ENCODE measurements at regions not wholly inside any gene's neighbourhood (a gene's known extent, or its start where the extent isn't known, plus 50 kb on each side); places are given as distances from the start of the nearest gene placed in this dataset.

DNA sequence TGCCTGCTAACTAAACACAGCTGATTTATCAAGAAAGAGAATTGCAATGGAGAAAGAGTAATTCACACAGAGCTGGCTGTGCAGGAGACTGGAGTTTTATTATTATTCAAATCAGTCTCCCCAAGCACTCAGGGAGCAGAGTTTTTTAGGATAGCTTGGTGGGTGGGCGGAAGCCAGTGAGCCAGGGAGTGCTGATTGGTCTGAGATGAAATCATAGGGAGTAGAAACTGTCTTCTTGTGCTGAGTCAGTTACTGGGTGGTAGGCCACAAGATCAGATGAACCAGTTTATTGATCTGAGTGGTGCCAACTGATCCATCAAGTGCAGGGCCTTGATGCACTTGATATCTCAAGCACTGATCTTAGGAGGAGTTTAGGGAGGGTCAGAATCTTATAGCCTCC, 891.9 kb upstream of the CADM2 start:
- no peak for DNase-seq (ENCODE audit: low spot score)

GRCh38 chr3:84073664-84074063, 885.1 kb upstream of the CADM2 start:
- no peak for DNase-seq (ENCODE audit: low spot score)

DNA sequence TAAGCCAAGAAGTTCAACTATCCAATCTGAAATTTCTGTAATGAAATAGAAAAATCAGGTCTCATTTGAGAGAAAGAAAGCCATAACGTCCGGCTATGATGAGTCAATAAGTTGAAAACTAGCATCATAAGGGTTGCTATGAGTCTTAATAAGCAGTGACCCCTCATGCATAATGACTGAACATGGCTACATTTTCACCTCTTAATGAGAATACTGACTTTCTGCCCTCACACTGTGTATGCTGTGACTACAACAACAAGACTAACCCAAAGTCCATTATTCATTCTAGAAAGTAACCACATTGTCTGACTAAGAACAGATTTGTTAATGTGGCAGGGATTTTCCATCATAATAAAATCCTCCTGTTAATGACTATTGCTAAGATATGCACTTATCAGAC, 884.0 kb upstream of the CADM2 start:
- peak; percentile 28 for DNase-seq (ENCODE audit: low spot score)

DNA sequence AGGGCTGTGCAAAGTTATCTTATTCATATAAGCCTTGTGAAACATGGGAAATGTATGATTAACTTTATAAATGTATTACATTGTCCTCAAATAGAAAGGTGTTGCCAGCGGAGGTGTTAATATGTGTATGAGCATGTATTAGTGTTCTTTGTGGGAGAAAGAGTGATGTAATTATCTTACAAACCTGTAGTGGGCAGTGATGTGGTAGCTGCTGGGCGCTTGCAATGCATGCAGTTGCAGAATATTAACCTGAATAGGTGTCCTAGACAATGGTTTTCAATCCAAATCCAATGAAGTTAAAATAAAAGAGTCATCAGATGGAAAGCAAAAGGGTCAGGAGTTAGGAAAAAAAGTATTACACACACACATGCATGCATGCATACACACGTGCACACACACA, 881.3 kb upstream of the CADM2 start:
- peak; percentile 10 for DNase-seq (ENCODE audit: low spot score)

DNA sequence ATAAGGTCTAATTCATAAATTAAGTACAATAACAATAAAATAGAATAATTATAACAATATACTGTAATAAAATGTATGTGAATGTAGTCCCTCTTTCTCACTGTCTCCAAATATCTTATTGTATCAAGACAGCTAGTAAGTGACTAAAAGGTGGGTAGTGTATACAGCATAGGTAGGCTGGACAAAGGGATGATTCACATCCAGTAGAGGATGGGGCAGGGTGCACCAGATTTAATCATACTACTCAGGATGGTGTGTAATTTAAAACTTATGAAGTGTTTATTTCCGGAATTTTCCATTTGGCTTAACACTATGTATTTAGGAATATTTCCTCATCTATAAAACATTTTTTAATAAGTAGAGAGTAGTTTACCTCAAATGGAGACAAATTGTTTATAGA, 876.1 kb upstream of the CADM2 start:
- DNase-seq (ENCODE audit: low spot score): no peak

- DNase-seq (ENCODE audit: low spot score): no peak
These were observed 865.9 kb upstream of the CADM2 start for GRCh38 chr3:84092907-84093306.

DNA sequence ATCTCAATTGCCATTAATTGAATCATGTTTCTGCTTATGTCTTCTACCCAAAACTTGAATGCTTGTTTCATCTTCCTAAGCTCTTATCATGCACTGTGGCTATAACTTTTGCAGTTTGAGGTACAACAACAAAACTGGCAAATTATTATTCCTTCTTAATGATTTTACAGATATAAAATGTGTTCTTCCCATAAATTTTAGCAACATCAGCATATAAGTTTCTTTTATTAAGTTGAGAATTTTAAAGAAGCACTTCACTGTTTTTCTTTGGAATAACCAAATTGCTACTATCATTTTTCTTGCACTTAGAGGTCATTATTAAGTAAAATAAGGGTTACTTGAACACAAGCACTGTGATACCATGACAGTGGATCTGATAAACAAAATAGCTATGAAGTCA, 862.6 kb upstream of the CADM2 start:
- no peak for DNase-seq (ENCODE audit: low spot score)

DNA sequence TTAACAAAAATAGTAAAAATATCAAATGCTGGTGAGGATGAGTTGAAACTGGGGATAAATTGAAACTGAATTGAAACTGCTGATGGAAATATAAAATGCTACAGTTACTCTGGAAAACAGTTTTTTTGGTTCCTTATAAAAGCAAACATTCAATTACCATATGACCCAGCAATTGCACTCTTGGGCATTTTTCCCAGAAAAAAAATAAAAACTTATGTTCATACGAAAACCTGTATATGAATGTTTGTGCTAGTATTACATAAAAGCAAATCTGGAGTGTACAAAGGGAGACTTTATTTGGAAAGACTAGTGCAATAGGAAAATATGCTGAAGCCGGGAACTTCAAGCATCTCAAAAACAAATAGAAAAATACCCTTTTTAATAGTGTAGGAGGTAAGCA, 857.9 kb upstream of the CADM2 start:
- DNase-seq (ENCODE audit: low spot score): no peak

GRCh38 chr3:84108442-84108971, 850.3 kb upstream of the CADM2 start:
- peak; percentile 86 for DNase-seq (ENCODE audit: low spot score)

DNA sequence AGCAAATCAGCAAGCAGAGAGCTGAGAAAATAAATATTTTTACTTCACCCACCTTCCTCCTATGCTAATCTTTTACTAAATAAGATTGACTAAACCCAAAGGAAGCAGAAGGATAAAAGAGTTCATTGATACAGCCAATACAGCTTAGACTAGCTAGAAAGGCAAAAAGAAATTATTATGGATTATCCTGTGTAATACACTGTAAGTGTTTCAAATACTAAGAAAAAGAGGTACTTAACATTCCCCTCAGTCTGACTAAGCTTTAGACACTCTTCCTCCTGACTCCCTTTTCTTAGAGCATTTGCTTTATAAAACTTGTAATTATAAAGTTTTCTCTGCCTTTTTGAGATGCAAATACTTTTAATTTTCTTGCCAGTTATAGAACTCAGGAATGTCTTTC, 848.9 kb upstream of the CADM2 start:
- no peak for DNase-seq (ENCODE audit: low spot score)

DNA sequence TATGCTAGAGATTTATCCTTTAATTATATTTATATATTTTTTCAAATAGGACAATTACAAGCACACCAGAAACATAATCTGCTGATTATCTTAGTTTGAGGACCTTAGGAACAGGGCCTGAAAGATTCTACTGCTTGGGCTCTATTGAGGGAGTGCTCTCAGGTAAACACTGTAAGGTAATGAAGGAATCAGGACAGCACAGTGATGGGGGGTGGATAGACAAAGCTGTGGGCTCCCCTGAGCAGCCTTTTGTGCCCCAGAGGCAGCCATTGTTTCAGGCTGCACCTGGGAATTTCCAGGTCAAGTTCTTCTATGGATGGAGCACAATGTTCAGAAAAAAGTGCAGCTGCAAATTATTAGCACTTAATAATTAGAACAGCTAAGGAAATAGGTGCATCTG, 848.0 kb upstream of the CADM2 start:
- no peak for DNase-seq (ENCODE audit: low spot score)

- DNase-seq (ENCODE audit: low spot score): no peak
These were observed 833.5 kb upstream of the CADM2 start for GRCh38 chr3:84125201-84125721.

DNA sequence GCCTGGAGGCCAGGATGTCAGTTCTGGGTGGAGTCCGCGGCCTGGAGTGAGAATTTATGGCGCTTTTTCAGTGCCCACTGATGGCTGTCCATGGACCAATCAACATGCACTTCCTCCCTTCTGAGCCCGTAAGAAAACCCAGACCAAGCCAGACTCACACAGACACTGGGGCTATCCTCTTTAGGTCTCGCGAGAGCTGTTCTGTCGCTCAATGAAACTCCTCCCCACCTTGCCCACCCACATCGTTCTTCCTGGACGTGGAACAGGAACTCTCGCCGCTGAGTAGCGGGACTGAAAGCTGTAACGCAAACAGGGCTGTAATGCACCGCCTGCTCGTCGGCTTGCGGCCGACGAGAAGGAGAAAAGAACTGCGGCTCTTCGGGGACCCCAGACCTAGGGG, 833.0 kb upstream of the CADM2 start:
- DNase-seq (ENCODE audit: low spot score): peak; percentile 18

- DNase-seq (ENCODE audit: low spot score): no peak
These were observed 832.6 kb upstream of the CADM2 start for GRCh38 chr3:84126160-84126559.

- no peak for DNase-seq (ENCODE audit: low spot score)
These were observed 830.8 kb upstream of the CADM2 start for GRCh38 chr3:84128024-84128423.

GRCh38 chr3:84136425-84136824, 822.4 kb upstream of the CADM2 start:
- peak; percentile 11 for DNase-seq (ENCODE audit: low spot score)

DNA sequence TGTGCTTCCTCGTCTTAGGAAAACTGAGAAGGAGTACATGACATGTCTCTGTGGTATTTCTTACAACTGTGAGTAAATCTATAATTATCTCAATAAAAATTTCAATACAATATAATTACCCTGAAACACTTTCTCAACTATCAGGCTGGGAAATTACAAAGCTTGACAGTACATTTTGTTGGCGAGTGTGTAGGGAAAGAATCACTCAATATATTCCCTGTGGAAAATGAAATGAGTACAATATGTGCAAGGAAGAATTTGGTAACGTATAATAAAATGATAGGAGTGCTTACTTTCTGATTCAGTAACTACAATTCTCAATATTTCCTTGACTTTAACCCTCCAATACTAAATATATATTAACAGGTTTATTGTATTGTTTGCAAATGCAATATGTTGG, 818.2 kb upstream of the CADM2 start:
- DNase-seq (ENCODE audit: low spot score): no peak

DNA sequence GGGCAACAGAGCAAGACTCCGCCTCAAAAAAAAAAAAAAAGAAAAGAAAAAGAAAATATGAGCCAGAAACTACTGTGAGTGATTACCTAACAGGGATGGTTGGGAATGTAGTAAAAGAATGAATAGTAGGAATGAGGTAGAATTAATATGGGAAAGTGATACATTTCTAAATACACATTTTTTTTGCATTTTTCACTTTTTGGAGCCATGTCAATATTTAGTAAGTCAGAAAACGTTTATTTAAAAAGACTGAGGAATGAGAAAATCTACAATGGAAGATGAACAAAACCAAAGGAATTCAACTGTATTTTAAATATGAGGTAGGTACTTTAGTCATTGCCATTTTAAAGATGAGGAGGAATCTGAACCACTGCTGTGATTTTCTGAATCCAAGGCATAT, 817.2 kb upstream of the CADM2 start:
- DNase-seq (ENCODE audit: low spot score): no peak

DNA sequence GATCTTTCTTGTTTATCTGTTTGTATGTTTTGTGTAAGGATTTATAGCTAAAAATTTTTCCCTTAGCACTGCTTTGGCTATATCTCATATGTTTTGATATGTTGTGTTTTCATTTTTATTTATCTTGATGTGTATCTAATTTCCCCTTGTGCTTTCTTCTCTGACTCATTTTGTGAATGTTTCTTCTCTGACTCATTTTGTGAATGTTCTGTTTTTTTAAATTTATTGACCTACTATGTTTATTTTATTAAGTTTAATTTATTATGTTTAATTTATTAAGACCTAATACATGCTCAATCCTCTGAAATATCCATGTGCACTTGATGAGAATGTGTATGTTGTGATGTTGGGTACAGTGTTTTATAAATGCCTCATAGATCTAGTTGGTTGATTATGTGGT, 793.5 kb upstream of the CADM2 start:
- peak; percentile 10 for DNase-seq (ENCODE audit: low spot score)

DNA sequence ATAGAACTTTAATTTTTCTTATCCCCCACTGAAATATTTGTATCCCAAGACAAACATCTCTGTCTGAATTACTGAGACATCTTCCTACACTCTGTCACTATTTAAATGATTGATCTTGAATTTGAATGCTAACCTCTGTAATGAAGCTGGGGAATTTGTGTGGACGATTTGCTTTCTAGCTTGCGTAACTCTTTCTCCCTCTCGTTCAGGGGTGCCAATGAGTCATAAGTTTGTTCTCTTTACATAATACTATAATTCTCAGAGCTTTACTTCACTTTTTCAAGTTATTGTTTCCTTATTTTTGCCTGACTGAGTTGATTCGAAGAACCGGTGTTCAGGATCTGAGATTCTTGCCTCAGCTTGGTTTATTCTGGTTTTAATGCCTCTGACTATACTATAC, 783.3 kb upstream of the CADM2 start:
- no peak for DNase-seq (ENCODE audit: low spot score)

DNA sequence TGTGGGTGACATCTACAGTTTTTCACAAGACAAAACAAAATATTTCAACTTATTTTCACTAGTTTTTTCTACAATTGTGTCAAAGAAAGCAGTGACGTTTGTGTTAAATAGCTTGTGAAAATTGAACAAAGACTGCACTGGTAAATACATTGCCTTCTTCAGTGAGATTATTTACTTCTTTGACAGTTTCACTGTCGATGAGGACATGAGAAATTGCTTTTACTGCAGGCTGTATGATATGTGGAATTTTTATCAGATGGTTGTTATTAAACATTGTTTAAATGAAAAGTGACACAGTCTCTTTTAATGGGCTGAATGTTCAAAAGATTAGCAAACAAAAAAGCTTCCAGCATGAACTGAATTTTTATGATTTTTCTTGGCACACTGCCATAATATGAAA, 773.9 kb upstream of the CADM2 start:
- no peak for DNase-seq (ENCODE audit: low spot score)

DNA sequence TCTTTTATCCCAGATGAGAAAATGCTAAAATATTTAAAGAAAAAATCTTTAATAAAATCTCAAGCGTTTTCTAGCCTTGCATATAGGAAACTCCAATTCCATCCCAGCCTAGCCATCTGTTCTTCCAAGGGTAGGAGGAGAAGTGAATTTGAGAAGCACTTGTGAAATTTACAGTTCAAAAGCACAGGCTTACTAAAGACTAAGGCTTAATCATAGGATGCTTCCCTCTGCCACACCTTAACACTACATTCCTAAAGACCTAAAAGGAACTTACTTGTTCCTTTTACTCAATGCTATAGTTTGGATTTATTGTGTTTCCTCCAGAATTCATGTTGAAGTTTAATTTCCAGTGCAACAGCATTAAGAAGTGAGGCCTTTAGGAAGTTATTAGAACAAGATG, 764.8 kb upstream of the CADM2 start:
- DNase-seq (ENCODE audit: low spot score): no peak

DNA sequence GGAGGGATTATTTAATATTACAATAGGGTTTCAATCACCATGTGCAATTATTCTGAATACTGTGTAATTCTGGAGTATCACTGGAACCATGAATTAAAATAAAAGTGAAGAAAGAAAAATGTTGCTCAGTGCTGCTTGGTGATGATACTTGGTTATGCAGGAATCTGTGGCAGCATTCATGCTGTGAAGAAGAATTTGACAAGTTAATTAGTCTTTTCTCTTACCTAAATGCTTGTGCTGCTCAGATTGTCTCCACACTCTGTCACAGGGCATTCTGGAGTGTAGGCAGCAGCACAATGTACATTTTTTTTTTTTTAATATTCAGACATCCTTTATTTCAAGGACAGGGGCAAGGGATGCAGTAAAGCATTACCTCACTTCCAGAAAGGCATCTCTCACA, 749.3 kb upstream of the CADM2 start:
- no peak for DNase-seq (ENCODE audit: low spot score)

- no peak for DNase-seq (ENCODE audit: low spot score)
These were observed 735.3 kb upstream of the CADM2 start for GRCh38 chr3:84223512-84223911.

DNA sequence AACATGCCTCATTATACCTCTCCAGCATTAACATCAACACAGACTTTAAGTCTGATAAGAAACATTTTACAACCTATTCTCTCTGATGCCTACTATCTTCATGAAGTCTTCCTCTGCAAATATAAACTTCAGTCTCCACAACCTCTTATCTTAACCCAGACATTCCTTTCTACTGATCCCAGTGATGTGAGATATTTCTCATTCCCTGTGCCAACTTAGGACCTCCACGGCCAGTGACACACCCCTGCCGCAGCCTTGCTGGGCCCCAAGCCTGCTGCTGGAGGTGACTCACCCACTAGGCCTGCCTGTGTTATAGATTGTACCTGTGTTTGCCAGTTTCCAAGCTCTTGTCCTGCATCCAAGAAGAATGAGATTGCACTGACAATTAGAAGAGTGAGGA, 734.5 kb upstream of the CADM2 start:
- DNase-seq (ENCODE audit: low spot score): peak; percentile 42

All from A172 (cell line).